ENCODE measurements at regions not wholly inside any gene's neighbourhood (a gene's known extent, or its start where the extent isn't known, plus 50 kb on each side); places are given as distances from the start of the nearest gene placed in this dataset.

GRCh38 chr2:195534971-195535370, 122.1 kb upstream of the SLC39A10 start:
- Histone ChIP-seq H3K27ac (ENCODE audit: low read depth in 1 of 2, low read length in 2 of 2) (peak overlapping the region in 1 of 2 donors; percentile 90), H2AFZ (ENCODE audit: insufficient read depth, low read depth, low read length, poor library complexity, severe bottlenecking) (no peak overlapping the region), H3K9me3 (replicated peaks in 1 of 2; ENCODE audit: control insufficient read depth in 1 of 2, insufficient read depth in 1 of 2, low read length in 2 of 2) (no peaks in the 10 kb centered on the region), H3K36me3 (replicated peaks in 1 of 2; ENCODE audit: control insufficient read depth in 1 of 2, insufficient read depth in 2 of 2, low read length in 2 of 2) (no peaks in the 10 kb centered on the region), H4K20me1 (ENCODE audit: insufficient read depth, low read length) (no peaks in the 10 kb centered on the region), H3K79me2 (ENCODE audit: insufficient read depth, low read length) (no peaks in the 10 kb centered on the region), H3K4me2 (replicated peaks; ENCODE audit: extremely low read depth, low read length, poor library complexity, severe bottlenecking) (no peak overlapping the region), H3K27me3 (ENCODE audit: control insufficient read depth in 2 of 2, insufficient read depth in 2 of 2, low read length in 2 of 2) (no peaks in the 10 kb centered on the region), H3K4me1 (ENCODE audit: control insufficient read depth in 1 of 2, insufficient read depth in 2 of 2, low read length in 2 of 2) (peaks cover 55 to 72% of the 10 kb centered on the region in 2 donors), H3K9ac (ENCODE audit: insufficient read depth, low read length, poor library complexity, severe bottlenecking) (no peak overlapping the region), H3K4me3 (replicated peaks in 1 of 3; ENCODE audit: low read depth in 2 of 3, low read length in 3 of 3) (peak overlapping the region in 1 of 3 experiments; percentile 51)
- Mint-ChIP-seq H3K4me1 (peaks cover 66% of the 10 kb centered on the region), H3K27ac (peak overlapping the region; percentile 71 to 97 (median 92)), H3K36me3 (no peaks in the 10 kb centered on the region), H3K4me3 (no peak overlapping the region), H3K27me3 (ENCODE audit: low read depth in 3 of 3) (no peaks in the 10 kb centered on the region), H3K9me3 (peaks cover 0 to 3% (median 2%) of the 10 kb centered on the region in 7 donors)
- WGBS (ENCODE audit: insufficient coverage): no CpG with 5 or more reads among the region's 1 CpG
- no peak for TF ChIP-seq CTCF (IDR thresholded peaks at IDR 0.05)
- intact Hi-C loops (cut with micrococcal nuclease): no loop called here
- no peak for DNase-seq

- 40% methylated on average over 6 of the region's 8 CpGs for WGBS (ENCODE audit: insufficient coverage)
- Histone ChIP-seq H4K20me1 (ENCODE audit: insufficient read depth, low read length) (no peaks in the 10 kb centered on the region), H3K9me3 (replicated peaks in 1 of 2; ENCODE audit: control insufficient read depth in 1 of 2, insufficient read depth in 1 of 2, low read length in 2 of 2) (no peaks in the 10 kb centered on the region), H3K9ac (ENCODE audit: insufficient read depth, low read length, poor library complexity, severe bottlenecking) (peak overlapping the region; percentile 15), H3K4me3 (replicated peaks in 1 of 3; ENCODE audit: low read depth in 2 of 3, low read length in 3 of 3) (no peak overlapping the region), H3K27me3 (ENCODE audit: control insufficient read depth in 2 of 2, insufficient read depth in 2 of 2, low read length in 2 of 2) (no peaks in the 10 kb centered on the region), H2AFZ (ENCODE audit: insufficient read depth, low read depth, low read length, poor library complexity, severe bottlenecking) (peak overlapping the region; percentile 55), H3K27ac (ENCODE audit: low read depth in 1 of 2, low read length in 2 of 2) (peak overlapping the region; percentile 66 to 90), H3K79me2 (ENCODE audit: insufficient read depth, low read length) (no peaks in the 10 kb centered on the region), H3K4me2 (replicated peaks; ENCODE audit: extremely low read depth, low read length, poor library complexity, severe bottlenecking) (peak overlapping the region; percentile 23), H3K4me1 (ENCODE audit: control insufficient read depth in 1 of 2, insufficient read depth in 2 of 2, low read length in 2 of 2) (peaks cover 55 to 69% of the 10 kb centered on the region in 2 donors), H3K36me3 (replicated peaks in 1 of 2; ENCODE audit: control insufficient read depth in 1 of 2, insufficient read depth in 2 of 2, low read length in 2 of 2) (no peaks in the 10 kb centered on the region)
- DNase-seq: peak; percentile 53 to 58 (median 54)
- no peaks in the 10 kb centered on the region for H3K36me3 Mint-ChIP-seq
- H3K4me1 Mint-ChIP-seq: peaks cover 62% of the 10 kb centered on the region
- no peak for TF ChIP-seq CTCF (IDR thresholded peaks at IDR 0.05)
- intact Hi-C loops (cut with micrococcal nuclease): no loop called here
- no peaks in the 10 kb centered on the region for H3K27me3 Mint-ChIP-seq (ENCODE audit: low read depth in 3 of 3)
- H3K27ac Mint-ChIP-seq: peak overlapping the region; percentile 71 to 97 (median 92)
- peak overlapping the region; percentile 32 to 59 for H3K4me3 Mint-ChIP-seq
- peaks cover 0 to 3% (median under 1%) of the 10 kb centered on the region in 7 donors for H3K9me3 Mint-ChIP-seq
Observed at GRCh38 chr2:195533771-195534642, 123.0 kb upstream of the SLC39A10 start.

Measured in CD14-positive monocyte (primary cell).